Sigmoid colon (tissue), 6 donors: ENCODE measurements at regions not wholly inside any gene's neighbourhood (a gene's known extent, or its start where the extent isn't known, plus 50 kb on each side); places are given as distances from the start of the nearest gene placed in this dataset.
A peak's percentile ranks its signal among the peaks of the same experiment; 100 is the strongest.
"Not testable (repeated sequence)": the region's sequence is repeated elsewhere in the genome, so short reads cannot be mapped to it uniquely, and the experiment has no call there.

Experiments used
- DNase-seq: peaks from one replicate; pipeline ENCODE4 v3.0.0-alpha.2; 2019
- H3K27ac ChIP-seq, 4 donors: fragments of 200-600 bp; sonication (generic); one replicate each; pipeline ENCODE4 v1.5.1; 2016 to 2019; ENCODE audit warnings: mild to moderate bottlenecking in 1 of 4
- H3K27me3 ChIP-seq, 3 donors: fragments of 200-600 bp; sonication (generic); one replicate each; pipeline ENCODE4 v1.5.1; 2019; ENCODE audit warnings: mild to moderate bottlenecking in 1 of 3
- H3K36me3 ChIP-seq, 4 donors: fragments of 200-600 bp; sonication (generic); one replicate each; pipeline ENCODE4 v1.5.1; 2016 to 2019
- H3K4me1 ChIP-seq, 4 donors: fragments of 200-600 bp; sonication (generic); one replicate each; pipeline ENCODE4 v1.5.1; 2017 to 2019
- H3K4me3 ChIP-seq, 4 donors: fragments of 200-600 bp; sonication (generic); one replicate each; pipeline ENCODE4 v1.5.1; 2017 to 2019; ENCODE audit warnings: mild to moderate bottlenecking in 2 of 4, moderate library complexity in 1 of 4
- H3K9me3 ChIP-seq, 4 donors: fragments of 200-600 bp in 3 of 4; sonication (generic) in 3 of 4; one replicate each; pipeline versions ENCODE4 v1.5.1 to v1.6.1; 2013 to 2019
- WGBS, 2 donors: extraction: QIAGEN DNeasy Blood & Tissue Kit; methylation state at CpG; one replicate each; pipeline ENCODE4 v1.1.7; 2013; 5-methylcytosine and 5-hydroxymethylcytosine counted together
- intact Hi-C: fragments of 100-400 bp; cut with DNase I; formaldehyde crosslinking; loops from one replicate; pipeline ENCODE4 v1.15.1; 2023
- donor health status: healthy with polysubstance abuse.
- donor health status: healthy.

- H3K36me3 ChIP-seq, H3K4me3 ChIP-seq, intact Hi-C loops, H3K27me3 ChIP-seq, H3K9me3 ChIP-seq, H3K4me1 ChIP-seq, H3K27ac ChIP-seq: not testable (repeated sequence)
- WGBS, 2 donors = 72 to 78% methylated on average over 4 of the region's 4 CpGs
- DNase-seq = peak; percentile 50
These were observed 536.1 kb downstream of the FOXD4L6 start for GRCh38 chr9:40592406-40592805.

- H3K27me3 ChIP-seq, intact Hi-C loops, H3K27ac ChIP-seq, H3K4me1 ChIP-seq, H3K9me3 ChIP-seq, H3K36me3 ChIP-seq, H3K4me3 ChIP-seq: not testable (repeated sequence)
- peak; percentile 65 for DNase-seq
- WGBS, 2 donors = 63 to 64% methylated on average over 2 of the region's 2 CpGs
These were observed 536.6 kb downstream of the FOXD4L6 start for GRCh38 chr9:40591915-40592314.

GRCh38 chr9:40587475-40588195 is 540.8 kb downstream of the FOXD4L6 start:
- DNase-seq = peak; percentile 48
- H3K4me1 ChIP-seq, intact Hi-C loops, H3K36me3 ChIP-seq, H3K4me3 ChIP-seq, H3K27ac ChIP-seq, H3K27me3 ChIP-seq, H3K9me3 ChIP-seq: not testable (repeated sequence)
- 80 to 91% methylated on average over 15 of the region's 15 CpGs for WGBS, 2 donors

GRCh38 chr9:40584039-40584438 is 544.4 kb downstream of the FOXD4L6 start:
- intact Hi-C loops, H3K9me3 ChIP-seq, H3K27ac ChIP-seq, DNase-seq, H3K4me1 ChIP-seq, H3K27me3 ChIP-seq, H3K36me3 ChIP-seq: not testable (repeated sequence)
- WGBS, 2 donors = 55 to 69% methylated on average over 42 to 61 of the region's 67 CpGs
- peak overlapping the region in 2 of 4 donors; percentile 25 to 27 for H3K4me3 ChIP-seq

- H3K9me3 ChIP-seq, H3K4me1 ChIP-seq, H3K27ac ChIP-seq, H3K27me3 ChIP-seq, H3K36me3 ChIP-seq, DNase-seq, intact Hi-C loops, H3K4me3 ChIP-seq: not testable (repeated sequence)
- 71 to 84% methylated on average over 5 of the region's 7 CpGs for WGBS, 2 donors
These were observed 545.3 kb downstream of the FOXD4L6 start for GRCh38 chr9:40583230-40583629.

GRCh38 chr9:40578908-40579307 is 549.6 kb downstream of the FOXD4L6 start:
- H3K27me3 ChIP-seq, H3K4me3 ChIP-seq, H3K36me3 ChIP-seq, H3K4me1 ChIP-seq, H3K9me3 ChIP-seq, intact Hi-C loops, H3K27ac ChIP-seq: not testable (repeated sequence)
- 92 to 94% methylated on average over 12 of the region's 12 CpGs for WGBS, 2 donors
- DNase-seq = peak; percentile 40
